WI38 (cell line): ENCODE measurements at regions not wholly inside any gene's neighbourhood (a gene's known extent, or its start where the extent isn't known, plus 50 kb on each side); places are given as distances from the start of the nearest gene placed in this dataset.
A peak's percentile ranks its signal among the peaks of the same experiment; 100 is the strongest.
"Not testable (repeated sequence)": the region's sequence is repeated elsewhere in the genome, so short reads cannot be mapped to it uniquely, and the experiment has no call there.

ENCODE experiments used
- H3K4me3 ChIP-seq: 2 replicates; pipeline ENCODE4 v1.5.1; 2011; ENCODE audit warnings: low read depth, mild to moderate bottlenecking, control low read depth, low read length
- TF ChIP-seq, protein P1 (sequence below): IDR thresholded peaks from 2 replicates; pipeline ENCODE4 v1.5.1; 2012; ENCODE audit warnings: low read depth, mild to moderate bottlenecking, control low read depth, low read length

DNA sequence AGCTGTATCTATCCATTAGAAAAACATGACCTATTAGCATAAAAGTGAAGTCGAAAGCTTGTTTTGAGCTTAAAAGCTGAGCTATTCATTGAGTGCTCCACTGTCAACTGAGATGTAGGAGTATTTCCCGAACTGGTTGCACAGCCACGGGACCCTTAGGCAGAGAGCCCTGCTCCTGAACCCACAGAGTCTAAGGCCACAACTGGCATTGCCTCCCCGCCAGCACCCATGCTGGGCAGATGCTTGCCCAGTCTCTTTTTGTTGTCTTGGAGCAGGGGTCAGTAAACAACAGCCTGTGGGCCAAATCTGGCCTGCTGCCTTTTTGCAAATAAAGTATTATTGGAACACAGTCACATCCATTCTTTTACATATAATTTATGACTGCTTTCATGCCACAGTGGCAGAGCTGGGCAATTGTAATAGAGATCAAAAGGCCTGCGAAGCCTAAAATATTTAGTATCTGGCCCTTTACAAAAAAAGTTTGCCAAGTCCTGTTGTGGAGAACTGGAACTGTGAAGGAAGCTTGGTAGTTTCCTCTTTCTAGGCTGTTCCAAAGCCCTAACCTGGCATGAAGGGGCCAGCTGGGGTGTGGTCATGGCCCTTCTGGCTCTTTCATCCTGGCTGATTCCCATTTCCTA lies 58.4 kb upstream of the WAPL start:
- no peak overlapping the region for H3K4me3 ChIP-seq
- TF ChIP-seq, protein P1, sequence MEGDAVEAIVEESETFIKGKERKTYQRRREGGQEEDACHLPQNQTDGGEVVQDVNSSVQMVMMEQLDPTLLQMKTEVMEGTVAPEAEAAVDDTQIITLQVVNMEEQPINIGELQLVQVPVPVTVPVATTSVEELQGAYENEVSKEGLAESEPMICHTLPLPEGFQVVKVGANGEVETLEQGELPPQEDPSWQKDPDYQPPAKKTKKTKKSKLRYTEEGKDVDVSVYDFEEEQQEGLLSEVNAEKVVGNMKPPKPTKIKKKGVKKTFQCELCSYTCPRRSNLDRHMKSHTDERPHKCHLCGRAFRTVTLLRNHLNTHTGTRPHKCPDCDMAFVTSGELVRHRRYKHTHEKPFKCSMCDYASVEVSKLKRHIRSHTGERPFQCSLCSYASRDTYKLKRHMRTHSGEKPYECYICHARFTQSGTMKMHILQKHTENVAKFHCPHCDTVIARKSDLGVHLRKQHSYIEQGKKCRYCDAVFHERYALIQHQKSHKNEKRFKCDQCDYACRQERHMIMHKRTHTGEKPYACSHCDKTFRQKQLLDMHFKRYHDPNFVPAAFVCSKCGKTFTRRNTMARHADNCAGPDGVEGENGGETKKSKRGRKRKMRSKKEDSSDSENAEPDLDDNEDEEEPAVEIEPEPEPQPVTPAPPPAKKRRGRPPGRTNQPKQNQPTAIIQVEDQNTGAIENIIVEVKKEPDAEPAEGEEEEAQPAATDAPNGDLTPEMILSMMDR = no peak

DNA sequence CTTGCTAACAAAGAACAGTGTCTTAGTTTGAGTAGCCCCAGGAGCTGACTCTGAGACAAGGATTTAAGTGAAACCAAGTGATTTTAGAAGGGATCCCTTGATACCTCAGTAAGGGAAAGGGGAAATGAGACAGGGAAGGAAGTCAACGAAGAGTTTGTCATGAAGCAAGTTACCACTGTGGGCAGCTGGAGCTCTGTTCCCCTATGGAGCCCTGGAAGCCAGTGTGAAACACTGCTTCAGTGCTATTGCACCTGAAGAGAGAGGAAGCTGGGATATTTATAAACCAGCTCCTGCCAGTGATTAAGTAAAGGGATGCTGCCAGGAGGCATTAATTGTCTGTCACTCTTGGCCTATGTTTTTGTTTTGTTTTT lies 58.9 kb upstream of the WAPL start:
- no peak overlapping the region for H3K4me3 ChIP-seq
- TF ChIP-seq, protein P1 = no peak

DNA sequence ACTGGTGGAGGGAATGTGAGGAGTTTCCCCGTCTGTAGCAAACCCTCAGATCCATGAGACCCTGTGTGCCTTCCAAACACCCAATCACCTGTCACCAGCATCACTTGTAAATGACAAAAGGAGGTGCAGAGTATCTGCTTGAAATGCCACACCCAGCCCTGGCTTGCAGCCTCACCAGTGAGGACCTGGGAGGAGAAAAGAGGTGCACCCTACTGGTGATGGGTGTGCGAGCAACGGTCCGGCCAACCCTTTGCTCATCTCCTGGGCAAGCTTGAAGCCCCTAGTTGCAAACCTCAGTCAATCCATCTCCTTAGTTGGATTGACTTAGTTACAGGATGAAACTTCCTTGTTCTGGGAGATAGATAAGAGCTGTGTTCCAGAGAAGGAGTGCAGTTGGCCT lies 62.4 kb upstream of the WAPL start:
- TF ChIP-seq, protein P1 = no peak
- no peak overlapping the region for H3K4me3 ChIP-seq

DNA sequence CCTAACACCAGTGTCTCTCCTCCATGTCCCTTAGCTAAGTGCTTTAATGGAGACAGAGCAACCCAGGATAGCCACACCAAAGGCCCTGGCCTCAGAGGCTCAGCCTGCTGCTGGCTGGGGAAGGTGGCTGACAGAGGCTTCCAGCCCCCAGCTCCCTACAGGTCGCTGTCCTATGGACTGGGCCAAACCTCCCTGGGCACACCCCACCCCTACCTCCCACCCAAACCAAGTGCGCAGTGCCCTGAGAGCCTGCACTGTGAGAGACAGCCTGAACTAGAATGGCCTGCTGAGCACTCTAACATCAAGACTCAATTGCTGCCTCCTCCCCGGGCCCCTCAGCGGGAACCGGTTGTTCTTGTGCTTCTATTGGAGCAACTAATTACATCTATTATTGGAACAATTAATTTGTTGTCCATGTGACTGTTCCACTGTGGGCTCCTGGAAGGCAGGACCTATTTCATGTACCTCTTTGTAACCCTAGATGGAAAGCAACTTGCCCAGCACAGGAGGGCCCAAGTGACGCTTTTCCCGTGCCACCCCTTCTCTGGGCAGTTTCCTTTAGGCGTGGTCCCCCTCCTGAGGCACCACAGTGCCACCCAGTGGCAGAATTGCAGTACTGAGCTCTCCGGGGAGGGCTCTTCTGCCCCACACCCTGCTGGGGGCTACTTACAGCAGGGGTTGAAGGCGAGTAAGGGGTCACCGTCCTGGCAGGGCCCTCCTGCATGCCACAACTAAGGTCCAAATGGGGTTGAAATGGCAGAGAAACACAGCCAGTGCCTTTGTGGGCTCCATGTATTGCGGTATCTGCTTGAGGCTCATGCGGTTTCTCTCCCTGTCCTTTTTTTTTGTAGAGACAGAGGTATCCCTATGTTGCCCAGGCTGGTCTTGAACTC lies 63.7 kb upstream of the WAPL start:
- TF ChIP-seq, protein P1 = peak; percentile 95
- H3K4me3 ChIP-seq = no peak overlapping the region

DNA sequence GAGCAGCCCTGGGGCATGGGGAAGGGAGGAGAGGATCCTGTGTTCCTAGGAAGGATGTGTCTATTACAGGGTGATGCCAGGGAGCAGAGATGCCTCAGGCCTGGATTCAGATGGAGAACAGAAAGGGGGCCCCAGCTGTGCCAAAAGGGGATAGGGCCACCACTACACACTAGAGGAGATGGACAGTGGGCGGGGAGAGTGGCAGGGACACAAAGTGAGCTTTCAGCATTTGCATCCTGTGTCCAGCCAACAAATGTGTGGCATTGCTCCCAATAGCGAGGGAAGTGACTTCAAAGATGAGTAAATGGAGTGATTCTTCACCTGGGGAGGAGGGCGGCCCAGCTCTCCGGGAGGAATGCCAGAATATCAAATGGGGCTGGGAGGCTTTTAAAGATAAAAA lies 64.9 kb upstream of the WAPL start:
- TF ChIP-seq, protein P1 = no peak
- no peak overlapping the region for H3K4me3 ChIP-seq

DNA sequence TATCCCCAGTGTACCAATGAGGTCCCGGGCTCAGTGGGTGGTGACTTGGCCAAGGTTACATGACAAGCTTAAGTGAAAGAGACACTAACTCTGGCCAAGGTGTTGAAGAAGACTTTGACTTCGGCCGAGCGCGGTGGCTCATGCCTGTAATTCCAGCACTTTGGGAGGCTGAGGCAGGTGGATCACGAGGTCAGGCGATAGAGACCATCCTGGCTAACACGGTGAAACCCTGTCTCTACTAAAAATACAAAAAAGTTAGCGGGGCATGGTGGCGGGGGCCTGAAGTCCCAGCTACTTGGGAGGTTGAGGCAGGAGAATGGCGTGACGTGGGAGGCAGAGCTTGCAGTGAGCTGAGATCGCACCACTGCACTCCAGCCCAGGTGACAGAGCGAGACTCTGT lies 65.6 kb upstream of the OPN4 start:
- H3K4me3 ChIP-seq = not testable (repeated sequence)

DNA sequence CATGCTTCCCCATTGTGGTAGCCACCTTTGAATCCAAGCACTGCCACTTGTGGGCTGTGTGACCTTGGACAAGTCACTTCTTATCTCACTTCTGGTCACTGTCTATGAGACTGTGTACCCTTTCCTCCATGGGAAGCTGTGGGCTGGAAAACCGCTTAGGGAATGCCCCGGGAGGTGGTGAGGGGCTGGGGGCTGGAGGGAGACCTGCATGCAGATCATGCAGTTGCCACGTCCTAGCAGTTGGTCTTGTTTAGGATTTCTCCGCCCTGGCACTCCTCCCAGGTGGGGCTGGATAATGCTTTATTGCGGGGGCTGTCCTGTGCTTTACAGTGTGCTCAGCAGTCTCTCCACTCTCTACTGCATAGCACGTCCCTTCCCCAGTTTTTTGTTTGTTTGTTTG lies 62.9 kb upstream of the OPN4 start:
- H3K4me3 ChIP-seq = no peak overlapping the region
- TF ChIP-seq, protein P1 = no peak
